Cardiac fibroblast (primary cell): ENCODE measurements at regions not wholly inside any gene's neighbourhood (a gene's known extent, or its start where the extent isn't known, plus 50 kb on each side); places are given as distances from the start of the nearest gene placed in this dataset.
A peak's percentile ranks its signal among the peaks of the same experiment; 100 is the strongest.
"Not testable (repeated sequence)": the region's sequence is repeated elsewhere in the genome, so short reads cannot be mapped to it uniquely, and the experiment has no call there.

ENCODE experiments used
- DNase-seq, 2 donors: peaks; one replicate each; pipeline versions ENCODE4 v3.0.0 to v3.0.0-alpha.2; 2010; ENCODE audit warnings: low read depth in 2 of 2
- H3K4me3 ChIP-seq, 2 donors: replicated peaks in 1 of 2; 1 replicate in 1 of 2; 2 replicates in 1 of 2; pipeline ENCODE4 v1.5.1; 2011; ENCODE audit warnings: low read depth in 2 of 2, low read length in 2 of 2, mild to moderate bottlenecking in 2 of 2, moderate library complexity in 1 of 2
- TF ChIP-seq, protein P1 (sequence below): IDR thresholded peaks from one replicate; pipeline ENCODE4 v1.5.1; 2011; ENCODE audit warnings: low read depth, mild to moderate bottlenecking, low read length, inconsistent platforms

DNA sequence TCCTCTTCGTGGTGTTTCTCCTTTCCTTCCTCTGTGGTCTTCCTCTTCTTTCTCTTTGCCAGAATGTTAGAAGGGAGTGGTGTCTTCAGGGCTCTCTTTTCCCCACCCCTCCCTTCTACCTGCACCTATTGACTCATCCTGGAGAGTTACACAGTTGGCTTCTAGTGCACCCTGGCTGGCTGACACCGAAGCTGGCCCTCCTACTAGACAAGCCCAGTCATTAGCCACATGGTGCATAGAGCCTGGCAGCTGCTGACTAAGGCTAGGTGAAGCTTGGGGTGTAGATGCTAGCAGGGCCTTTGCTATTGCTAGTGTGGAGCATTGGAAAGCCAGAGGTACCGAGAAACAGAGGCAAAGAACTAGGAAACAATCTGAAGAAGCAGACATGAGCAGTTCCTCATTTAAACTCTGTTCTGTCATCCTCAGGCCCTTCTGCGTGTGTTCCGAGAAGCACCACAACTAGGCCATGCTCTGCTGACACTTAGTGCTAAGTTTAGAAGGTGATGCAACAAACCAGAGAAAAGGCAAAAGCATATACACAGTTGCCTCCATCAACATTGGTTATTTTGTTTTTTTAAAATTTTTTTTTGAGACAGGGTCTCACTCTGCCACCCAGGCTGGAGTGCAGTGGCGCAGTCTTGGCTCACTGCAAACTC is 213.9 kb downstream of the BAMBI start:
- TF ChIP-seq, protein P1, sequence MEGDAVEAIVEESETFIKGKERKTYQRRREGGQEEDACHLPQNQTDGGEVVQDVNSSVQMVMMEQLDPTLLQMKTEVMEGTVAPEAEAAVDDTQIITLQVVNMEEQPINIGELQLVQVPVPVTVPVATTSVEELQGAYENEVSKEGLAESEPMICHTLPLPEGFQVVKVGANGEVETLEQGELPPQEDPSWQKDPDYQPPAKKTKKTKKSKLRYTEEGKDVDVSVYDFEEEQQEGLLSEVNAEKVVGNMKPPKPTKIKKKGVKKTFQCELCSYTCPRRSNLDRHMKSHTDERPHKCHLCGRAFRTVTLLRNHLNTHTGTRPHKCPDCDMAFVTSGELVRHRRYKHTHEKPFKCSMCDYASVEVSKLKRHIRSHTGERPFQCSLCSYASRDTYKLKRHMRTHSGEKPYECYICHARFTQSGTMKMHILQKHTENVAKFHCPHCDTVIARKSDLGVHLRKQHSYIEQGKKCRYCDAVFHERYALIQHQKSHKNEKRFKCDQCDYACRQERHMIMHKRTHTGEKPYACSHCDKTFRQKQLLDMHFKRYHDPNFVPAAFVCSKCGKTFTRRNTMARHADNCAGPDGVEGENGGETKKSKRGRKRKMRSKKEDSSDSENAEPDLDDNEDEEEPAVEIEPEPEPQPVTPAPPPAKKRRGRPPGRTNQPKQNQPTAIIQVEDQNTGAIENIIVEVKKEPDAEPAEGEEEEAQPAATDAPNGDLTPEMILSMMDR, result no peak
- no peak for DNase-seq
- H3K4me3 ChIP-seq, result no peak overlapping the region

DNA sequence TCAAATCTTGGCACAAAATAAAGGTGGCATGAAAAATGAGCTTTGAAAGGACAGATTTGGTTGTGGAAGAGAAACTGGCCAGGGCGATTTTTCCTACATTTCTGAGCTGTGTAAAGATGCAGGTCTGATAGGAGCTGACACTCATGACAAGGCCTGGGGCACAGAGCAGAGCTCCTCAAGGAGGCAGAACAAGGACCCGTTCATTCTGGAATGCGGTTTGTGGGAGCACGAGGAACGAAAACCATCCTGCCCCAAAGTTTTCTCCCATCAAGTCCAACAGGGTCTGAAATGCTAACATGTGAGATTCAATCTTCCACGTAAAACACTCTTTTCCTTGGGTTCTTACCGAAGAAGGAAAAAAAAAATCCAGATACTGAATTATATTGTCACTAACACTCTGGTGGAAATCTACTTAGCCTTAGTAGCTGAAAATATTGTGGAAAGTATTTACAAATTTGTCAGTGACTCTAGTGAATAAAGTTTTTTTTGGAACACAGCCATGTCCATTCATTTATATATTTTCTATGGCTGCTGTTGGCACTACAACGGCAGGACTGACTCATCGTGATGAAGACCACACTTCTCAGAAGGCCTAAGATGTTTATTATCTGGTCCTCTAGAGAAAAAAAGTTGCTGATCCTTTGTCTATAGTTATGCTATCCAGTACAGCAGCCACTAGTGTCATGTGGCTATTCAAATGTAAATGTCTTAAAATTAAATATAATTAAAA is 215.7 kb downstream of the BAMBI start:
- peak; percentile 71 to 80 for DNase-seq
- TF ChIP-seq, protein P1, result no peak
- H3K4me3 ChIP-seq, result no peak overlapping the region

DNA sequence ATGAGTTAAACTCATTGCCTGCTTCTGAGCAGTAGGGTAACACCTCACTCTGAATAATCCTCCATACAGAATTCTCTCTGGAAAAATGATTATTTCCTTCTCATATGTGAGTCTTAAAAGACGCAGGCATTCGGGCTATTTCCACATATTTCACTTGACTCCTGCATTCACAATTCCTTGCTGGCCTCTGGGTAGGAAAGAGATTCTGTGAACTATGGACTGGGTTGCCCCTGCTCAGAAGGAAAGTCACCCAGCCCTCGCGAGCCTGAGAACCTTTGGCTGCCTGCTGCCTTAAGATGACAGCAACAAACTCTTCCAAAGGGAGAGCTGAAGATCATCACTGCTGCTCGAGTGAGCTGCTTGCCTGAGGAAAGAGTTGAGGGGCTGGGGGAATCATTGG is 216.8 kb downstream of the BAMBI start:
- TF ChIP-seq, protein P1, result no peak

DNA sequence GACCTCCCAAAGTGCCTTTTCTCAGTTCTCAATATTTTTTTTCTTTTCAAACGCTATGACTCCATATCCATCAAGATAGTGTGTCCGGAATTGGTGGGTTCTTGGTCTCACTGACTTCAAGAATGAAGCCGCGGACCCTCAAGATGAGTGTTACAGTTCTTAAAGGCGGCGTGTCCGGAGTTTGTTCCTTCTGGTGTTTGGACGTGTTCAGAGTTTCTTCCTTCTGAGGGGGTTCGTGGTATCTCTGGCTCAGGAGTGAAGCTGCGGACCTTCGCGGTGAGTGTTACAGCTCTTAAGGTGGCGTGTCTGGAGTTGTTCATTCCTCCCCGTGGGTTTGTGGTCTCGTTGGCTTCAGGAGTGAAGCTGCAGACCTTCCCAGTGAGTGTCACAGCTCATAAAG is 218.3 kb downstream of the BAMBI start:
- not testable (repeated sequence) for H3K4me3 ChIP-seq, DNase-seq

More for the DNA sequence above, 216.8 kb downstream of the BAMBI start:
- DNase-seq, result no peak
- H3K4me3 ChIP-seq, result no peak overlapping the region

DNA sequence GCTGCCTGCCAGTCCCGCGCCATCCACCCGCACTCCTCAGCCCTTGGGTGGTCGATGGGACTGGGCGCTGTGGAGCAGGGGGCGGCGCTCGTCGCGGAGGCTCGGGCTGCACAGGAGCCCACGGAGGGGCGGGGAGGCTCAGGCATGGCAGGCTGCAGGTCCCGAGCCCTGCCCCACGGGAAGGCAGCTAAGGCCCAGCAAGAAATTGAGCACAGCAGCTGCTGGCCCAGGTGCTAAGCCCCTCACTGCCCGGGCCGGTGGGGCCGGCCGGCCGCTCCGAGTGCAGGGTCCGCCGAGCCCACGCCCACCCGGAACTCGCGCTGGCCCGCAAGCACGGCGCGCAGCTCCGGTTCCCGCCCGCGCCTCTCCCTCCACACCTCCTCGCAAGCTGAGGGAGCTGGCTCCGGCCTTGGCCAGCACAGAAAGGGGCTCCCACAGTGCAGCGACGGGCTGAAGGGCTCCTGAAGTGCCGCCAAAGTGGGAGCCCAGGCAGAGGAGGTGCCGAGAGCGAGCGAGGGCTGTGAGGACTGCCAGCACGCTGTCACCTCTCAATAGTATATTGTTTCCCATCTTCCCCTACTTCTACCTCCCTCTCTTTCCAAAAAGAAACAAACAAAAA is 219.6 kb downstream of the BAMBI start:
- not testable (repeated sequence) for DNase-seq, H3K4me3 ChIP-seq

DNA sequence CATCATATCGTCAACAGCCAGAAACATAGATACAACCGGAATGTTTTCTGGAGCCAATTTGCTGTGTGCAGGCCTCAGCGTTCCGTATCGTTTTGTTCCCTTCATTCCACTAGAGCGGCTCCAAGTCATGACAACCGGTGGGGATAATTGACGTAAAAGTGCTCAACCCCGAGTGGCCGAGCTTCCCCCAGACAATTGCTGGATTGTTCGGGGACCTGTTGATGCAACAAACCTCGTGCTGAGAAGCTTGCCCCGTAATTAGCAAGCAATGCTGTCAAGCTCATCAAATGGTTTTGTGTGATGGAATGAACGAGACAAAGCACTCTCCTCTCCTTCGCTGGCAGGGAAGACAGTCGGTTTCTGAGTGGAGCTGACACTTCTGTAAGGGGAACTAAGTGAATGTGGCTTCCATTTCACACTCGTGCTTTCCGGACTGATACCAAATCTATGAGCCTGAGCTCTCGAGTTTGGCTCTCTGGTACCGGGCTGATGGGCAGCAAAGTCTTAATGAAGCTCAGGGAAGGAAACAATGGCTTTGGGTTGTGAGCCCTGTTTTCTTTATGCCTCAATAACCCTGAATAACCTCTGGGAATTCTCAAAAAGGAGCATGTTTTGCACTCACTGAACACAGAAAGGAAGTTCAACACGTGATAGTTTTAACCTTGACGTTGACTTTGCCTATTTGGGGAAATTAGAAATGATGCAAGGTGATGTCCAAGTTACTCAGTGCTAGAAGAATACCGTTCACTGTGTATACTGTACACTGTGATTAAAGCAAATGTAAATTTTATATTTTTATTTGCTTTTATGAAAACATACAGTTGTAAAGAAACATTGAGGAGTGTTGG is 220.5 kb downstream of the BAMBI start:
- DNase-seq, result peak; percentile 8 to 71
- TF ChIP-seq, protein P1, result no peak
- H3K4me3 ChIP-seq, result no peak overlapping the region

DNA sequence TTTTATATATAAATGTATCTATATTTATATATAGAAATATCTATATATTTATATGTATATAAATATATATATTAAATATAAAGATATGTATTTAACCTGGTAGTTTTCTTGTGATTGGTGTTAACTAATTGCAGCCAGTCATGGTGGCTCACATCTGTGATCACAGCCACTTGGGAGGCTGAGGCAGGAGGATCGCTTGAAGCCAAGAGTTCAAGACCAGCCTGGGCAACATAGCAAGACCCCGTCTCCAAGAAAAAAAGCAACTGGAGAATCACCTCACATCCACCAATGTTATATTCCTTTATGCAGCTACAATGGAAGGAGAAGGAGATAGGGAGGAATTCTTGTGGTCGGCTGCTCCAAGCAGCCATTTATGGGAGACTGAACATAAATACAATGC is 224.9 kb downstream of the BAMBI start:
- TF ChIP-seq, protein P1, result no peak
- no peak for DNase-seq
- H3K4me3 ChIP-seq, result no peak overlapping the region
